Esophagus squamous epithelium (tissue), 5 donors: ENCODE measurements at regions not wholly inside any gene's neighbourhood (a gene's known extent, or its start where the extent isn't known, plus 50 kb on each side); places are given as distances from the start of the nearest gene placed in this dataset.

Experiments
- DNase-seq: peaks from one replicate; lab custom pipeline; 2025; lab: John Stamatoyannopoulos, UW
- H3K27ac ChIP-seq, 4 donors: fragments of 200-600 bp; sonication (generic); one replicate each; pipeline ENCODE4 v1.5.1; 2016 to 2019; ENCODE audit warnings: mild to moderate bottlenecking in 1 of 4
- H3K27me3 ChIP-seq, 4 donors: fragments of 200-600 bp; sonication (generic); 1 replicate in 3 of 4; 2 replicates in 1 of 4; pipeline versions ENCODE4 v1.5.1 to v1.6.0; 2017 to 2021; ENCODE audit warnings: antibody characterized with exemption in 1 of 4
- H3K36me3 ChIP-seq, 3 donors: fragments of 200-600 bp; sonication (generic); one replicate each; pipeline ENCODE4 v1.5.1; 2016 to 2019
- H3K4me1 ChIP-seq, 3 donors: fragments of 200-600 bp; sonication (generic); one replicate each; pipeline ENCODE4 v1.5.1; 2017 to 2019
- H3K4me3 ChIP-seq, 4 donors: fragments of 200-600 bp; sonication (generic); 1 replicate in 3 of 4; 2 replicates in 1 of 4; pipeline ENCODE4 v1.5.1; 2016 to 2019; ENCODE audit warnings: mild to moderate bottlenecking in 2 of 4, moderate library complexity in 1 of 4
- H3K9me3 ChIP-seq, 3 donors: fragments of 200-600 bp; sonication (generic); one replicate each; pipeline ENCODE4 v1.5.1; 2016 to 2019
- CTCF ChIP-seq, 6 experiments: fragments of 450-650 bp in 4 of 6; fragments of 200-600 bp in 2 of 6; sonication (generic) in 2 of 6; IDR thresholded peaks; one replicate each; pipeline ENCODE4 v1.5.1; 2016 to 2019; ENCODE audit warnings: antibody characterized with exemption in 6 of 6, mild to moderate bottlenecking in 4 of 6, moderate library complexity in 4 of 6
- POLR2A ChIP-seq, 4 donors: fragments of 450-650 bp; IDR thresholded peaks; one replicate each; pipeline ENCODE4 v1.6.1; 2017; ENCODE audit warnings: antibody characterized with exemption in 4 of 4, mild to moderate bottlenecking in 4 of 4, moderate library complexity in 3 of 4
- WGBS, 2 donors: methylation state at CpG; one replicate each; pipeline ENCODE4 v1.1.5; 2018; 5-methylcytosine and 5-hydroxymethylcytosine counted together
- intact Hi-C: fragments of 100-400 bp; cut with DNase I; formaldehyde crosslinking; loops from one replicate; pipeline ENCODE4 v1.15.0; 2022
- donor health status: DM: yes; HTN: yes; CAD: no.

- peaks cover 0 to under 1% (median 0%) of the 10 kb centered on the region in 4 donors for H3K27me3 ChIP-seq
- H3K9me3 ChIP-seq, result peaks cover 0 to 17% (median 0%) of the 10 kb centered on the region in 3 donors
- intact Hi-C loops, result no loop called here
- no peak overlapping the region for H3K27ac ChIP-seq
- no peaks in the 10 kb centered on the region for H3K4me1 ChIP-seq
- no peak for DNase-seq
- H3K4me3 ChIP-seq, result no peak overlapping the region
- no peaks in the 10 kb centered on the region for H3K36me3 ChIP-seq
- WGBS, 2 donors, result 50 to 81% methylated on average over 1 to 3 of the region's 7 CpGs
- TF ChIP-seq CTCF (IDR thresholded peaks at IDR 0.05) (no peak), POLR2A (IDR thresholded peaks at IDR 0.05) (no peak)
These were observed 231.7 kb downstream of the TUBA3C start for GRCh38 chr13:18949970-18950369.

- Histone ChIP-seq H3K36me3 (no peaks in the 10 kb centered on the region), H3K4me1 (no peaks in the 10 kb centered on the region), H3K27me3 (peaks cover 0 to 6% (median 0%) of the 10 kb centered on the region in 4 donors), H3K27ac (no peak overlapping the region), H3K4me3 (no peak overlapping the region), H3K9me3 (peaks cover 0 to 22% (median 0%) of the 10 kb centered on the region in 3 donors)
- 59 to 67% methylated on average over 8 of the region's 9 CpGs for whole genome bisulfite sequencing, 2 donors
- TF ChIP-seq CTCF (IDR thresholded peaks at IDR 0.05) (no peak), POLR2A (IDR thresholded peaks at IDR 0.05) (no peak)
- intact Hi-C loops, result no loop called here
- DNase-seq, result no peak
These were observed 232.2 kb downstream of the TUBA3C start for GRCh38 chr13:18949489-18949761.

GRCh38 chr13:18948664-18949488 is 232.7 kb downstream of the TUBA3C start:
- Histone ChIP-seq H3K9me3 (peaks cover 0 to 27% (median 0%) of the 10 kb centered on the region in 3 donors), H3K4me1 (no peaks in the 10 kb centered on the region), H3K36me3 (no peaks in the 10 kb centered on the region), H3K4me3 (no peak overlapping the region), H3K27me3 (peaks cover 0 to 10% (median 0%) of the 10 kb centered on the region in 4 donors), H3K27ac (no peak overlapping the region)
- intact Hi-C loops, result no loop called here
- 63 to 85% methylated on average over 2 to 13 of the region's 19 CpGs for WGBS, 2 donors
- no peak for DNase-seq
- TF ChIP-seq POLR2A (IDR thresholded peaks at IDR 0.05) (no peak), CTCF (IDR thresholded peaks at IDR 0.05) (no peak)

- Histone ChIP-seq H3K9me3 (peaks cover 0 to 29% (median 0%) of the 10 kb centered on the region in 3 donors), H3K4me3 (no peak overlapping the region), H3K27me3 (peaks cover 0 to 10% (median 0%) of the 10 kb centered on the region in 4 donors), H3K36me3 (no peaks in the 10 kb centered on the region), H3K4me1 (no peaks in the 10 kb centered on the region), H3K27ac (no peak overlapping the region)
- intact Hi-C loops, result no loop called here
- TF ChIP-seq POLR2A (IDR thresholded peaks at IDR 0.05) (no peak), CTCF (IDR thresholded peaks at IDR 0.05) (no peak)
- 69 to 88% methylated on average over 1 to 2 of the region's 5 CpGs for WGBS, 2 donors
- DNase-seq, result no peak
These were observed 233.5 kb downstream of the TUBA3C start for GRCh38 chr13:18948012-18948663.

GRCh38 chr13:18947376-18947977 is 234.1 kb downstream of the TUBA3C start:
- no peak for TF ChIP-seq CTCF (IDR thresholded peaks at IDR 0.05)
- TF ChIP-seq POLR2A (IDR thresholded peaks at IDR 0.05), result no peak
- Histone ChIP-seq H3K27ac (no peak overlapping the region), H3K4me1 (no peaks in the 10 kb centered on the region), H3K4me3 (no peak overlapping the region), H3K27me3 (peaks cover 0 to 10% (median 0%) of the 10 kb centered on the region in 4 donors), H3K9me3 (peaks cover 0 to 29% (median 0%) of the 10 kb centered on the region in 3 donors), H3K36me3 (no peaks in the 10 kb centered on the region)
- WGBS, 2 donors, result 69 to 72% methylated on average over 3 of the region's 3 CpGs
- intact Hi-C loops, result no loop called here
- DNase-seq, result no peak
